NK-92 treated with Interleukin-12 subunit alpha and Interleukin-12 subunit beta, amount 100 ng/mL, for 24 hours (cell line): ENCODE measurements at regions not wholly inside any gene's neighbourhood (a gene's known extent, or its start where the extent isn't known, plus 50 kb on each side); places are given as distances from the start of the nearest gene placed in this dataset.

Source experiments
- DNase-seq: peaks from one replicate; lab custom pipeline; 2025; lab: John Stamatoyannopoulos, UW

DNA sequence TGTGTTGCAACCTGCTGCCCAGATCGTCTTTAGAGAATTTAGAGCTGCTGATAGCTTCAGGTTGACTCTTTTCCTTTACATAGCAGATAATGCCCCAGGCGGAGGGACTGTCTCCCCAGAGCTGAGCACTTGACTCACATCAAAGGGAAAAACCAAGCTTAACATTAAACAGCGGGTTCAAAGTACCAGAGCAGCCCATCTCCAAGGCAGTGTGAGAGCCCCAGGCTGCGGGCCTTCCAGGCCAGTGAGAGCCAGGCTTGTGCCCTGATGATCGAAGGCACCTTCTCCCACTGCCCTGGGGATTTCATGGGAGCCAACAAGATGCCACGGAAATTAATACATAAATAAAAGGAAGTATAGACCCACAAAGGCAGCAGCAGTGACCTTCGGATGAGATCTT is 275.6 kb downstream of the XXYLT1 start:
- no peak for DNase-seq

DNA sequence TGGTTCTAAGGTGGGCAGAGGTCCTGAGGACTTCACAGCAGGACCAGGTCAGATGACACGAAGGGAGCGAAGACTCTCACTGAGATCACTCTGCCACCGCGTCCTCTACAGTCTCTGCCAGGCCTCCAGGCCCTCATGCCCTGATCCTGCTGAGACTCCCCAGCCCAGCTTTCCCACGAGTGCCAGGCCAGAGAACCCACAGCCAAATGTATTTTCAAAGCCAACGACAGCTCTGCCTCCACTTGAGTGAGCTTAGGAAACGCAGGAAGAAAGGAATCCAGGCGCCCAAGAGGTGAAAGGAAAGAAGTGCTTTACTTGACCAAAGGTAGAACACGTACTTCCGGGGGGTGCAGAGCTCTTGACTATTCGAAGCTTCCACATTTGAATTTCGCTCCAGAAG is 275.0 kb downstream of the XXYLT1 start:
- no peak for DNase-seq

DNA sequence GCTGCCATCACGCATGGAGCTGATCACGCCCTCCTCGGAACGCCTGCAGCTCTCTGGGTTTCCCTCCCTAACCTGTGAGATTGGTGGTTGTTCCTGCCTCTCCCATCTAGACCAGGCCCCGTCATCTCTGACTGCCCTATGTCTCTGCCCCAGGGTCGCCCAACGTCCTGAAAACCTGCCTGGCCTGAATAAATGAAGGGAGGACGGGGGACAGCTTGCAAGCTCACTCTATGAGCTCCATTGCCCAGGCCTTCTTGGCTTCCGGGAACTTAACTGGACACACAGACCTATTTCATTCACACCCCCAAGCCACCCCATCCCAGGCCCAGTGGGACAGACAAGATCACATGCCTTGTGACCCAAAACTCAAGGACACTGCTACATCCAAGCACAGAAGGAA is 274.2 kb downstream of the XXYLT1 start:
- DNase-seq: no peak

- no peak for DNase-seq
These were observed 272.5 kb downstream of the XXYLT1 start for GRCh38 chr3:194998417-194998816.

- DNase-seq: no peak
These were observed 272.0 kb downstream of the XXYLT1 start for GRCh38 chr3:194998948-194999347.

- no peak for DNase-seq
These were observed 271.5 kb downstream of the XXYLT1 start for GRCh38 chr3:194999491-194999890.

GRCh38 chr3:195001261-195001660 is 269.7 kb downstream of the XXYLT1 start:
- DNase-seq: no peak

DNA sequence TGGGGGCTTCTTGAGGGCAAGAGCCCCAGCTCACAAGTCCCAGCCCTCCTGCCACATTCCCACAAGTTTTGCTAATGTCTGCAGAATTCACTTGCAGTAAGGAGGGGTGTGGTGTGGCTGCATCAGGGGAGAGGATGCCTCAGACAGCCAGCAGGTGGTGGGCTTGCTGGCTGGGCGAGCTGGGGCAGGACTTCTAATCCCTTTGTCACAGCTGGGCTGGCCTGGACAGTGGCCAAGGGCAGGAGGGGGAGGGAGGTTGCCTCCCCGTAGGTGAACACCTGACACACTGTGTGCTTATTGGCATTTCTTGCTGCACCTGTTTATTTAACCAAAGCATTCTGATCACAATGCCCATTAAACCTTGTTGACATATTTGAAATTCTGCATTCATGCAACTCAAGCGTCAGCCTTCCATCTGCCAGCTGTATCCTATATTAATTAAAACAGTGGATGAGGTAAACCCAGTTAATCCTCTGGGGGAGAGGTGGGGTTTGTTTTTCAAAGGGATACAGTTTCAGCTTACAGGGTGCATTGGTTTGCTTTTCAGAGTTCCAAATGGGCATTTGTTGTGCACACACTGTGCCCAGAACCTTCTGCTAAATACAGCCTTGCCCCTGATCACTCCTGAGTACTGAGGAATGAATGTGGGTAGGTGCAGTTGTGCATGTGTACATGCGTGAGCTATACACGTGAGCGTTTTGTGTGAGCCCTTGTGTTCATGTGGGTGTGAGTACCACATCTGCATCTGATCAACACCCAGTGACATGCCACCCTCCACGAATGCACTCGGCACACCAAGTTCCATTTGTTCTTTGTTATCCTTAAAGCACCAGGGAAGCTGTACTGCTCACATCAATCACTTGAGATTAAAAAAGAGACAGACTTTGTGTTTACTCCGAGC is 268.7 kb downstream of the XXYLT1 start:
- DNase-seq: no peak

DNA sequence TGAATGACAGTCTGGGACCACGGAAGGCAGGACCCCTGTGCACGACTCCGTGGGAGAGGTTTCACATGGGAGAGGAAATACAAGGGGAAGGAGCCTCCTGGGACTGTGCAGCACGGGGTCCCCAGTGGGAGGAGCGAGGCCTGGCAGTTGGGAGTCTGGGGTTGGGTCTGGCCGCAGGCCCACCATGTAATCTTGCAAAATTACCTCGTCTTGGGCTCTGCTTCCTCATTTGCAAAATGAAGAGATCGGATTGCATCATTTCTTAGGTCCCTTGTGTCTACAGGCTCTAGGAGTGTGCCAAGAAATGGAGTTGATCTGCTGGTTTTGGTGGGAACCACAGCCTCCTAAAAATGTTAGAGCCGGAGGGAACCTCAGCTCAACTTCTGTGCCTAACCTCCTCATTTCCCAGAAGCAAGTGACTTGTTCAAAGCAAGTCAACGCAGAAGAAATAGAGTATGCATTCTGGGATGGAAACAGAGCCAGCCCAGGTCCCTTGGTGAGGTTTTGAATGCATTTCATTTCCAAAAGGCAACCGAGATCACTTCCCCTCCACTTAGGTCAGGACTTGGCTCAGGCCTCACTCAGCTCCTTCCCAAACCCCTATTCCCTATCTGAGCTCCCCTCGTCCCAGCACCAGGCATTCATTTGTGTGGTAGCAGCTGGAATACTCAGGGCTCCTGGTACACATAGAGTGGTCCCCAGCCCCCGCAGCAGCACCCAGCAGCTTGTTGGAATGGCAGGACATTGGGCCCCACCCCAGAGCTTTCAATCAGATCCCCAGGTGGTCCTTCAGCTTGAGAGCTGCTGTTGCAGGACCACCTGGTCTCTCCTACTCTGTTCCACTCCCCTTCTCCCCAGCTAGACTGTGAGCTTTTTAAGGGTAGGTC is 267.7 kb downstream of the XXYLT1 start:
- no peak for DNase-seq

DNA sequence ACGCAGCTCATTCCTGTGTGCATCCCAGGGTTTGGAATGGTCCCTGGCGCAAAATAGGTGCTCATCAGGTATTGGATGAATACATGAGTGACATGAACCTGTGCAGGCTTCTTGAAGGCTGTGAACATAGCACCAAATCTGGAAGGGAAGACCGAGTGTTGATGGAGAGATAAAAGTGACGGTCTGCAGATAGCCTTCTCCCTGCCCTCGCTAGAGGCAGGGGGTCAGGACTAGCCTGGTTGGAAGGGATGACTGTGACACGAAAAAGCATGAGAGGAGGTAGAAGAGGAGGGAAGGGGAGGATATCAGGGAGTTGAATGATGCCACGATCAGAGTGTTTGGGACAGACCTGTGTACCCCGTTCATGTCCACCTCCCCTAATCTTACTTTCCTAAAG is 267.1 kb downstream of the XXYLT1 start:
- no peak for DNase-seq

GRCh38 chr3:195004512-195005250 is 266.3 kb downstream of the XXYLT1 start:
- no peak for DNase-seq

GRCh38 chr3:195005251-195005620 is 265.7 kb downstream of the XXYLT1 start:
- no peak for DNase-seq

DNA sequence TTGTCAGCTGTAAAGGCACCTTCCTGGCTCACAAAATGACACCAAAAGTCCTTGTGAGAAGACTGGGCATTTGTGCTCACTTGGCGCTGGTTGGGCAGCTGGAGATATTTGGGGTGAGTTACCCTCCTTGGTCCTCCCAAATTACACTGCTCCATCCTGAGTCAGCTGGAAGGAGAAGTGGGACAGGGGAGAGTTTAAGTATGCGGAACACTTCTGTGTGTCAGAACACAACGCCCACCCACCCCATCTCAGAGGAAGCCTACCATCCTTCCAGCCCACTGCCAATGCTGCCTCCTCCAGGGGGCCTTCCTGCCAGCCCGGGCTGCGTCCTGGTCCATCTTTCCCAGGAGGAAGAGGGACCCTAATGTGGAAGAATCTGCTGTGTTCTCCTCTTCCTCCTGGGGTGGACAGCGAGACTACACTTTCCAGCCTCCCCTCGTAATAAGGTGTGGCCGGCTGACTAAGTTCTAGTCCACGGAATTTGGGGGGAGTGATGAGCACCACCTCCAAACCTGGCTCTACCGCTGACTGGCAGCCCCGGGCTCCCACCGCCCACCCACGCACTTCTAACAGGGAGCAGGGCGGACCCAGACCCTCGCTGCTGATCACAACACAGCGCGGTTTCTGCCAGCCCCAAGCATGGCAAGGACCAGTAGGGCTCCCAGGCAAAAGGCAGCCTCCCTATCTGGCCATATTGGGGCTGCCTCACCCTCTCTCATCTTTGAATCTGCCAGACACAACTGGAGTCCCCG is 265.0 kb downstream of the XXYLT1 start:
- no peak for DNase-seq

GRCh38 chr3:195007151-195007550 is 263.8 kb downstream of the XXYLT1 start:
- no peak for DNase-seq

GRCh38 chr3:195007766-195008165 is 263.2 kb downstream of the XXYLT1 start:
- DNase-seq: no peak

DNA sequence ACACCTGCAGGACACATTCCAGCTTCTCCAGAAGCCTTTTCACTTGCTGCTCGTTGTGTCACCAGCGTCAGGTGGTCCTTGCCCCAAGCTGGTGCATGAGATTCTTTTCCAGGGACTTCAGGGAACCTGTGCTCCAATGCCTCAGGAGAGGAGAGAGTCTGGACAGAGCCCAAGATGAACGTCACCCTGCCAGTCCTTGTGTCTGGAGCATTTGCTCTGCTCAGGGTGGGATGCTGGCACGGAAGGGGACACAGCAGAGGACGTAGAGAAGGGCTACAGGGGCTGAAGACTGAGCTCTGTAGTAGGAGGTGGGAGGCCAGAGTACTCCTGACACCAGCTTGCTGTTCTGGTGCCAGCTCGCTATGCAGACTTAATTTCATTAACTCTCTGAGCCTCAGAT is 262.1 kb downstream of the XXYLT1 start:
- DNase-seq: no peak

GRCh38 chr3:195009616-195010015 is 261.3 kb downstream of the XXYLT1 start:
- DNase-seq: no peak

DNA sequence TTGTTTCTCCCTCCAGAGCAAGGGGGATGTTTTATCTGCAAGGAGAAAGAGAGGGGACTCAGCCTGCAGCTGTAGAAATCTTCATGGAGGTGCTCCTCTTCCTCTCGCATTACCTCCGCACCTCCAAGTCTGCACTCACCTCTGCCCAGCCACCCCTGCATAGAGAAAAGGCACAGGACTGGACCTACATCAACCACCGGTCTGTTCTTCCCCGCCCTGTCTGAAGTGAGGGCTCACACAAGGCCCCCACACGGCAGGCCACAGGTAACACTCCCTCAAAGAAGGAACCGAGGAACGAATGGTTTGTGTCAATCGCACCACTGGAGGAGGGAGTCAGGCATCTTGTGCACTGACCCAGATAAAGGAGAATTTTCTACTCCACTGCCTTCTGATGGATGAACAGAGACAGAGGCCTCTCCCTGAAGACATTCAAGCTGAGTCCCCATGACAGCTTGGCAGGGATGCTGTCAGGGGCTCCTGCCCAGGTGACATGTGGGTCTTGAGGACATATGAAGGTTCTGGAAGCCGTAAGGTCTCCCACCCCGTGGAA is 260.3 kb downstream of the XXYLT1 start:
- DNase-seq: no peak

DNA sequence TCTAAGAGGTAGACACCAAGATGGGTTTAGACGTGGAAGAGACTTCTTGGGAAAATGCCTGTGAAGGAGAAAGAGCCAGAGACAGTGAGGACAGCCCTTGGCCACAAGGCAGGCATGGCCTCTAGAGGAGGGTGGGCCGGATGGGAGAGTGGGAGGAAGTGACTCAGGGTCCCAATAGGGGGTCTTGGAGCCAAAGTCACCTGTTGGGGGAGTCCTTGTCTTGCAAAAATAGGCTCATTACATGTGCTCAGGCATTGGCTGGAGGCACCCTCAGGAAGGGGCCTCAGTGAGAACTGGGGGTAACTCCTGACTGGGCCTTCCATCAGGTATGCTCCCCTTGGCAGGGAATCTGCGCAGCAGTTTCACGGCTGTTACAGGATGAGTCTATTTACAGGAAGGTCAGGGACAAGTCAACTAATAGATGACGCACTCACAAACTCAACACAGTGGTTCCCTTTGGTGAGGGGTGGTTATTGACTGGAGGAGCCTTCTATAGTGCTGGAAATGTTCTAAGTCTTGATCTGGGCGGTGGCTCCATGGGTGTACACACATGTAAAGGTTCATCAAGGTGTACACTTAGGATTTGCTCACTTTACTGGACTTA is 259.6 kb downstream of the XXYLT1 start:
- no peak for DNase-seq

- DNase-seq: no peak
These were observed 258.9 kb downstream of the XXYLT1 start for GRCh38 chr3:195012100-195012499.

DNA sequence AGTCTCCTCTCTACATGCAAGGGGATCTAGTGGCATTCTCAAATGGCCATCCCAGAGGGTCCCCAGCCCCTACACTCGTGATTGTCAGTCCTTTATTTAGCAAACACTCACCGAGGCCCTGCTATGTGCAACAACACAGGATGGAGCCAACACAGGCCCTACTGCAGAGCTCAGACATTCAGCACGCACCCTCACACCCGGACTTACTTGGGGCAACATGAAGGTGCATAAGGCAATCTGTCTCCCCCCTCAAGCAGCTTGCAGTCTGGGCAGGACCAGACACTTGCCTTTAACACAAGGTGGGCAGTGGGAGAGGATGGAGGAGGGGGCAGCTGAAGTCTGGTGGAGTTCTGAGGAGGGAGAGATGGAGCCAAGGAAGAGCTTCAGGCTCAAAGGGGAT is 258.4 kb downstream of the XXYLT1 start:
- DNase-seq: no peak
